ENCODE measurements at regions not wholly inside any gene's neighbourhood (a gene's known extent, or its start where the extent isn't known, plus 50 kb on each side); places are given as distances from the start of the nearest gene placed in this dataset.
"Not testable (repeated sequence)": the region's sequence is repeated elsewhere in the genome, so short reads cannot be mapped to it uniquely, and the experiment has no call there.

- no peak for TF ChIP-seq REST (IDR thresholded peaks at IDR 0.05; ENCODE audit: insufficient replicate concordance, low read depth)
- TF ChIP-seq POLR2AphosphoS5 (IDR thresholded peaks at IDR 0.05; ENCODE audit: low read depth) = no peak
- no peak for TF ChIP-seq CTCF (IDR thresholded peaks at IDR 0.05; ENCODE audit: insufficient read depth, low read length)
- no peak for TF ChIP-seq GABPA (IDR thresholded peaks at IDR 0.05; ENCODE audit: low read depth)
- TF ChIP-seq SPI1 (IDR thresholded peaks at IDR 0.05; ENCODE audit: borderline replicate concordance, low read depth) = no peak
- H3K4me3 ChIP-seq (replicated peaks; ENCODE audit: insufficient read depth, low read length) = no peak overlapping the region
- H3K27me3 ChIP-seq (ENCODE audit: insufficient read depth, poor library complexity, severe bottlenecking) = no peaks in the 10 kb centered on the region
- H3K27ac ChIP-seq (replicated peaks) = no peak overlapping the region
- DNase-seq (ENCODE audit: low read depth in 1 of 2, low spot score in 1 of 2) = no peak
Measured at GRCh38 chr16:88200896-88201185, 181.9 kb upstream of the ZNF469 start.

GRCh38 chr16:88201611-88202010, 181.1 kb upstream of the ZNF469 start:
- not testable (repeated sequence) for H3K27ac ChIP-seq (replicated peaks); H3K27me3 ChIP-seq (ENCODE audit: insufficient read depth, poor library complexity, severe bottlenecking); DNase-seq (ENCODE audit: low read depth in 1 of 2, low spot score in 1 of 2); H3K4me3 ChIP-seq (replicated peaks; ENCODE audit: insufficient read depth, low read length)

- DNase-seq (ENCODE audit: low read depth in 1 of 2, low spot score in 1 of 2) = no peak
- H3K4me3 ChIP-seq (replicated peaks; ENCODE audit: insufficient read depth, low read length) = no peak overlapping the region
- no peak for TF ChIP-seq POLR2AphosphoS5 (IDR thresholded peaks at IDR 0.05; ENCODE audit: low read depth)
- TF ChIP-seq CTCF (IDR thresholded peaks at IDR 0.05; ENCODE audit: insufficient read depth, low read length) = no peak
- TF ChIP-seq REST (IDR thresholded peaks at IDR 0.05; ENCODE audit: insufficient replicate concordance, low read depth) = no peak
- TF ChIP-seq GABPA (IDR thresholded peaks at IDR 0.05; ENCODE audit: low read depth) = no peak
- no peak for TF ChIP-seq SPI1 (IDR thresholded peaks at IDR 0.05; ENCODE audit: borderline replicate concordance, low read depth)
- H3K27me3 ChIP-seq (ENCODE audit: insufficient read depth, poor library complexity, severe bottlenecking) = no peaks in the 10 kb centered on the region
- H3K27ac ChIP-seq (replicated peaks) = no peak overlapping the region
Measured at GRCh38 chr16:88202207-88202745, 180.5 kb upstream of the ZNF469 start.

GRCh38 chr16:88202856-88203681, 179.7 kb upstream of the ZNF469 start:
- H3K4me3 ChIP-seq (replicated peaks; ENCODE audit: insufficient read depth, low read length); H3K27ac ChIP-seq (replicated peaks); DNase-seq (ENCODE audit: low read depth in 1 of 2, low spot score in 1 of 2); H3K27me3 ChIP-seq (ENCODE audit: insufficient read depth, poor library complexity, severe bottlenecking): not testable (repeated sequence)

- not testable (repeated sequence) for H3K27ac ChIP-seq (replicated peaks); H3K27me3 ChIP-seq (ENCODE audit: insufficient read depth, poor library complexity, severe bottlenecking); H3K4me3 ChIP-seq (replicated peaks; ENCODE audit: insufficient read depth, low read length); DNase-seq (ENCODE audit: low read depth in 1 of 2, low spot score in 1 of 2)
Measured at GRCh38 chr16:88204131-88205110, 178.3 kb upstream of the ZNF469 start.

- not testable (repeated sequence) for DNase-seq (ENCODE audit: low read depth in 1 of 2, low spot score in 1 of 2); H3K4me3 ChIP-seq (replicated peaks; ENCODE audit: insufficient read depth, low read length); H3K27me3 ChIP-seq (ENCODE audit: insufficient read depth, poor library complexity, severe bottlenecking); H3K27ac ChIP-seq (replicated peaks)
Measured at GRCh38 chr16:88205482-88205881, 177.3 kb upstream of the ZNF469 start.

- H3K27me3 ChIP-seq (ENCODE audit: insufficient read depth, poor library complexity, severe bottlenecking); H3K4me3 ChIP-seq (replicated peaks; ENCODE audit: insufficient read depth, low read length); H3K27ac ChIP-seq (replicated peaks); DNase-seq (ENCODE audit: low read depth in 1 of 2, low spot score in 1 of 2): not testable (repeated sequence)
Measured at GRCh38 chr16:88206006-88206405, 176.8 kb upstream of the ZNF469 start.

GRCh38 chr16:88206516-88206915, 176.2 kb upstream of the ZNF469 start:
- not testable (repeated sequence) for H3K27me3 ChIP-seq (ENCODE audit: insufficient read depth, poor library complexity, severe bottlenecking); DNase-seq (ENCODE audit: low read depth in 1 of 2, low spot score in 1 of 2); H3K4me3 ChIP-seq (replicated peaks; ENCODE audit: insufficient read depth, low read length); H3K27ac ChIP-seq (replicated peaks)
